ENCODE measurements at regions not wholly inside any gene's neighbourhood (a gene's known extent, or its start where the extent isn't known, plus 50 kb on each side); places are given as distances from the start of the nearest gene placed in this dataset.

DNA sequence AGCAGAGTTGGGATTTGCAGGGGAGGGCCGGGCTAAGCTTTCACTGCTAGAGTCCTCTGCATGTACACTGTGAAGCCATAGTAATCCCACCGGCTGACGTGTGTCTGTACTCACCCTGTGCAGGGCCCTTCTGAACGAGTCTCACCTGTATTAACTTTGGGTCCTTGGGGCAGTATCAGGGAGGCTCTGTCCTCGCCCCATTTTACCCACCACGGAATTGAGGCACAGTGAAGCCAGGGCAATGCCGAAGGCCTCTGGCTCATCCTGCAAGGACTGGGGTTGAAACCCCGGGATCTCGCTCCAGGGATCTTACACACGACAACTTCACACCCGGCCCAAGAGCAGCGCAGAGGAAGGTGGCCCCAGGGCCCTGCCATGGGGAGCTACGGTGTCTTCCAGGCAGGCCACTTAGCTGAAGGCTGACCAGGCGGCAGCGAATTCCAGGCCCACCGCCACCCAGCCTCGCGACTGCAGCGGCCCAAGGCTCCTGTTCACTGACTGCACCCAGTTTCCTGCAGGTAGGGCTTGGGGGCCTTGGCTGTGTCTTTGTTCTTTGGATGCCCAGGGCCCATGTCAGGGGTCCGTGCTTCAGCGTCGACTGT is 75.5 kb upstream of the ADRA2C start:
- Histone ChIP-seq H3K36me3 (no peaks in the 10 kb centered on the region), H3K27ac (no peak overlapping the region), H3K4me3 (no peak overlapping the region), H3K9me3 (peaks cover 0 to 4% (median 0%) of the 10 kb centered on the region in 4 donors), H3K4me1 (no peaks in the 10 kb centered on the region), H3K27me3 (peaks cover 0 to 11% (median 0%) of the 10 kb centered on the region in 3 donors)
- no peak for TF ChIP-seq EP300 (IDR thresholded peaks at IDR 0.05)
- TF ChIP-seq, protein P1, sequence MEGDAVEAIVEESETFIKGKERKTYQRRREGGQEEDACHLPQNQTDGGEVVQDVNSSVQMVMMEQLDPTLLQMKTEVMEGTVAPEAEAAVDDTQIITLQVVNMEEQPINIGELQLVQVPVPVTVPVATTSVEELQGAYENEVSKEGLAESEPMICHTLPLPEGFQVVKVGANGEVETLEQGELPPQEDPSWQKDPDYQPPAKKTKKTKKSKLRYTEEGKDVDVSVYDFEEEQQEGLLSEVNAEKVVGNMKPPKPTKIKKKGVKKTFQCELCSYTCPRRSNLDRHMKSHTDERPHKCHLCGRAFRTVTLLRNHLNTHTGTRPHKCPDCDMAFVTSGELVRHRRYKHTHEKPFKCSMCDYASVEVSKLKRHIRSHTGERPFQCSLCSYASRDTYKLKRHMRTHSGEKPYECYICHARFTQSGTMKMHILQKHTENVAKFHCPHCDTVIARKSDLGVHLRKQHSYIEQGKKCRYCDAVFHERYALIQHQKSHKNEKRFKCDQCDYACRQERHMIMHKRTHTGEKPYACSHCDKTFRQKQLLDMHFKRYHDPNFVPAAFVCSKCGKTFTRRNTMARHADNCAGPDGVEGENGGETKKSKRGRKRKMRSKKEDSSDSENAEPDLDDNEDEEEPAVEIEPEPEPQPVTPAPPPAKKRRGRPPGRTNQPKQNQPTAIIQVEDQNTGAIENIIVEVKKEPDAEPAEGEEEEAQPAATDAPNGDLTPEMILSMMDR (IDR thresholded peaks at IDR 0.05): no peak
- TF ChIP-seq POLR2A (IDR thresholded peaks at IDR 0.05): no peak
- TF ChIP-seq POLR2AphosphoS5 (IDR thresholded peaks at IDR 0.05): no peak
- intact Hi-C loops (cut with DNase I; ENCODE audit: low total_unique reads): no loop called here
- DNase-seq: no peak
- WGBS, 5 donors: 80 to 89% (median 85%) methylated on average over 11 to 22 of the region's 22 CpGs

DNA sequence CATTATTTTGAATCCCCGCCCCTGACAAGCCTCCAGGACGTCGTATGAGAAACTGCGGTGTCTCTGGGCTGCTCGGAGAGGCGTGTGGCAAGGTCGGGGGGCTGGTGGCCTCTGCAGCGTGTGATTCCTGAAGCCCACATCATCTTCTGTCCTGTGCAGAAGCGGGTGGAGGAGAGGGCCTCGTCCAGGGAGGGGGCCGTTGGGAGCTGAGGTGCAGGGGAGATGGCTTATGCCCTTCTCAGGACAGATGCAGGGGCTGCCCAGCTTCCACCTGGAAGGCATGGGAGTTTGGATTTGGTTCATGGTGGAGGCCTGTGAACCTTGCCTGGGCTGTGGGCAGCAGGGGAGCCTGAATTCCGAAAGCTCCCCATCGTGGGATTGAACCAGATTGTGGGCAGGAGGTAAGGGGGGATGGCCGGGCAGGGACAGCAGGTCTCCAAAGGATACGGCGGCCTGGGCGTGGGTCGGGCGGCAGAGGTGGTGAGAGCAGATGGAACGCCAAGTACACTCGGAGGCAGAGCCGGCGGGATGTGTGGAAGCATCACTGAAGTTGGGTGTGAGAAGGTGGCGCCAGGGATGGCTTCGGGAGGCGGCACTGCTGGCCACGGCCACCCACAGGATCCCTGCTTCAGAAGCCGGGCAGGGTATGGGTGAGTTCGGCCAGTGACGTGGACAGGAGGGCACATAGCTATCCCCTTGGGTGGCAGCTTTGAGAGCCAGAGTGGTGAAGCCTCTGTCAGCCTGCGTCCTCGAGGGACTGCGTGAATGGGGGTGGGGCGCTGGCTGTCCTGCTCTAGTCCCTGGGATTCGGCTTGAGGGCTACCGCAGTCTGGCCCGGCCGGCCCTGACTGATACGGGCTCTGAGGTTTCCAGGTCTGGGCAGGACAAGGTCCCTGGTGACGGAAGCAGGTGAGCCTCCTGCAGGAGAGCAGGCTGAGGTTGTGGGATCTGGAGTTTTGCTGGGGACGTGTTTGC is 76.3 kb upstream of the ADRA2C start:
- no peak overlapping the region for H3K4me3 ChIP-seq
- peaks cover 0 to 18% (median 3%) of the 10 kb centered on the region in 3 donors for H3K27me3 ChIP-seq
- intact Hi-C loops (cut with DNase I; ENCODE audit: low total_unique reads): no loop called here
- no peak for DNase-seq
- 79 to 88% (median 85%) methylated on average over 34 to 41 of the region's 41 CpGs for WGBS, 5 donors
- no peaks in the 10 kb centered on the region for H3K9me3 ChIP-seq
- TF ChIP-seq POLR2A (IDR thresholded peaks at IDR 0.05) (no peak), POLR2AphosphoS5 (IDR thresholded peaks at IDR 0.05) (no peak), EP300 (IDR thresholded peaks at IDR 0.05) (no peak)
- TF ChIP-seq, protein P1 (IDR thresholded peaks at IDR 0.05): no peak
- no peaks in the 10 kb centered on the region for H3K36me3 ChIP-seq
- H3K27ac ChIP-seq: no peak overlapping the region
- H3K4me1 ChIP-seq: no peaks in the 10 kb centered on the region

DNA sequence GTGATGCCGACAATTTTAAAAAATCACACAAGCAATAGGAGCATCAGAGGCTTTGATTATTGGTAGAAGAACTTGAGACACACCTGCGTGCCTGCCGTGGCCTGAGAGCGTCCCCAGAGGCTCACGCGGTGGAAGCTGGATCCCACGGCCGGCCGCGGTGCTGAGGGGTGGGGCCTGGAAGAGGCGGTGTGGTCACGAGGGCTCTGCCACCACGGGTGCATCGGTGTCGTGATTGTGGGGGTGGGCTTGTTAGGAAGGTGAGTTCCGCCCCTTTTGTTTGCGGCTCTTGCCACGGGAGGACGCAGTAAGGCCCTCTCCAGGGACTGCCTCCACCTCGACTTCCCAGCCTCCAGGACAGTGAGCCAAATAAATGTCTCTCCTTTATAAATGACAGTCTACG is 77.2 kb upstream of the ADRA2C start:
- no peak overlapping the region for H3K27ac ChIP-seq
- peaks cover 0 to 27% (median 5%) of the 10 kb centered on the region in 3 donors for H3K27me3 ChIP-seq
- intact Hi-C loops (cut with DNase I; ENCODE audit: low total_unique reads): no loop called here
- H3K9me3 ChIP-seq: no peaks in the 10 kb centered on the region
- H3K4me3 ChIP-seq: no peak overlapping the region
- no peaks in the 10 kb centered on the region for H3K36me3 ChIP-seq
- no peaks in the 10 kb centered on the region for H3K4me1 ChIP-seq
- no peak for DNase-seq
- 76 to 86% (median 81%) methylated on average over 21 of the region's 21 CpGs for WGBS, 5 donors
- TF ChIP-seq, protein P1 (IDR thresholded peaks at IDR 0.05): no peak
- TF ChIP-seq EP300 (IDR thresholded peaks at IDR 0.05) (no peak), POLR2AphosphoS5 (IDR thresholded peaks at IDR 0.05) (no peak), POLR2A (IDR thresholded peaks at IDR 0.05) (no peak)

GRCh38 chr4:3688018-3688998 is 77.9 kb upstream of the ADRA2C start:
- H3K4me1 ChIP-seq: no peaks in the 10 kb centered on the region
- DNase-seq: no peak
- H3K36me3 ChIP-seq: no peaks in the 10 kb centered on the region
- 76 to 90% (median 85%) methylated on average over 18 to 24 of the region's 24 CpGs for WGBS, 5 donors
- intact Hi-C loops (cut with DNase I; ENCODE audit: low total_unique reads): no loop called here
- TF ChIP-seq POLR2AphosphoS5 (IDR thresholded peaks at IDR 0.05): no peak
- TF ChIP-seq, protein P1 (IDR thresholded peaks at IDR 0.05): no peak
- TF ChIP-seq EP300 (IDR thresholded peaks at IDR 0.05): no peak
- TF ChIP-seq POLR2A (IDR thresholded peaks at IDR 0.05): no peak
- no peaks in the 10 kb centered on the region for H3K9me3 ChIP-seq
- H3K4me3 ChIP-seq: no peak overlapping the region
- H3K27me3 ChIP-seq: peaks cover 0 to 31% (median 5%) of the 10 kb centered on the region in 3 donors
- H3K27ac ChIP-seq: no peak overlapping the region

Measured in stomach (tissue), 8 donors.